LNCAP (cell line): ENCODE measurements at regions not wholly inside any gene's neighbourhood (a gene's known extent, or its start where the extent isn't known, plus 50 kb on each side); places are given as distances from the start of the nearest gene placed in this dataset.

Source experiments
- TF ChIP-seq, protein P1 (sequence below): fragments of 450-650 bp; IDR thresholded peaks from 2 replicates; pipeline ENCODE4 v1.5.1; 2017; ENCODE audit warnings: mild to moderate bottlenecking

DNA sequence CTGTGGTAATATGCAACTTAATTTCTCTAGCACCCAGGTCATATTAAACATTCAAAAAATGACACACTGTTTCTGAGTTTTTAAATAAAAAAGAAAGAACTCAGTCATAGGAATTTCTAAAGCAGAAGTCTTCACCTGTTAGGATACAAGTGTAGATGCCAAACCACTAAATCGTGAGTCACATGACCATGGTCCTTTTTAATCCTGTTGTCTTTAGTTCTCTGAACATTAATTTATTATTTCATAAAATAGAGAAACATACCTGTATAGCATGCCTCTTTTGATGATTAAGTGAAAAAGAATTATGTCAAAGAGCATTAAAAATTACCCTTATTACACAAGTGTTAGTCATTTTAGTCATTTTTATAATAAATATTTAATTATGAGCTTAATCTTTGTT, 398.8 kb downstream of the CCDC85A start:
- TF ChIP-seq, protein P1, sequence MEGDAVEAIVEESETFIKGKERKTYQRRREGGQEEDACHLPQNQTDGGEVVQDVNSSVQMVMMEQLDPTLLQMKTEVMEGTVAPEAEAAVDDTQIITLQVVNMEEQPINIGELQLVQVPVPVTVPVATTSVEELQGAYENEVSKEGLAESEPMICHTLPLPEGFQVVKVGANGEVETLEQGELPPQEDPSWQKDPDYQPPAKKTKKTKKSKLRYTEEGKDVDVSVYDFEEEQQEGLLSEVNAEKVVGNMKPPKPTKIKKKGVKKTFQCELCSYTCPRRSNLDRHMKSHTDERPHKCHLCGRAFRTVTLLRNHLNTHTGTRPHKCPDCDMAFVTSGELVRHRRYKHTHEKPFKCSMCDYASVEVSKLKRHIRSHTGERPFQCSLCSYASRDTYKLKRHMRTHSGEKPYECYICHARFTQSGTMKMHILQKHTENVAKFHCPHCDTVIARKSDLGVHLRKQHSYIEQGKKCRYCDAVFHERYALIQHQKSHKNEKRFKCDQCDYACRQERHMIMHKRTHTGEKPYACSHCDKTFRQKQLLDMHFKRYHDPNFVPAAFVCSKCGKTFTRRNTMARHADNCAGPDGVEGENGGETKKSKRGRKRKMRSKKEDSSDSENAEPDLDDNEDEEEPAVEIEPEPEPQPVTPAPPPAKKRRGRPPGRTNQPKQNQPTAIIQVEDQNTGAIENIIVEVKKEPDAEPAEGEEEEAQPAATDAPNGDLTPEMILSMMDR, result no peak

DNA sequence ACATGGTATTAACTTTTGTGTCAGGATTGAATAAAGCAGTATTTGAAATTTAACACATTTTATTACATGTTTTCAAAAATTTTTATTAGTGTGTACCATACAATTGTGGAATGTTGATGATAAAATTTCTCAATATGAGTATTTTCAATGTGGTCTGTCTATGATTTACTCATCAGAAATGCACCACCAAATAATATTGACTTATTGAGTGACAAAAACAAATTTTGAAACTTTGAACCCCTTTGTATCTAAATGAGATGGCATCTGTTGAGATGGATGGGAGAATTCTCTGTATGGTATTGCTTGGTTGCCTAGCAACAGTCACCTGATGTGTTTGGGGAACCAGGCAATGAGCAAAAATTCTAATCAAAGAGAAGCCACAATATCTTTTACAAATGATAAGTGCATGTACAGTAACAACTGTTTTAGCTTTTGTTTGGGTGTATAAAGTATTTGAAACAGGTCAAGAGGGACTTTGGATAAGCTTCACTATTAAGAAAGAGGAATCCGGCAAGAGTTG, 400.1 kb downstream of the CCDC85A start:
- TF ChIP-seq, protein P1, result no peak

DNA sequence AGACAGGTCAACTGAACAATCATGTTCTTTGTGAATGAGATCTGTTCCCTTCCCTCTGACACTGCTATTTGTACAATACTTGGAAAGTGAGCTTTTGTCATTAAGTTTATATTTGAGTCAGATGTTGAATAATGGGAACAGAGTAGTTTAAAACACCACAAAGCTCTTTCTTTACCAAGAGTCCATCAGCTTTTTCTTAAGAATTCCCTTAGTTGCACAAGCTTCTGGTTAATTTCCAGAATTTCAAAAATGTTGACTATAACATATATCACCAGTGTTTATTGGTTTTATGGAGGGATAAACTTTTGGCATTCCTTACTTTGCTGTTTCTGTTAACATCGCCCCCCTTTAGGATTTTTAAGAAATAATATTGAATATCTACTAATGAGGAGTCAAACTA, 403.7 kb downstream of the CCDC85A start:
- TF ChIP-seq, protein P1, result no peak

DNA sequence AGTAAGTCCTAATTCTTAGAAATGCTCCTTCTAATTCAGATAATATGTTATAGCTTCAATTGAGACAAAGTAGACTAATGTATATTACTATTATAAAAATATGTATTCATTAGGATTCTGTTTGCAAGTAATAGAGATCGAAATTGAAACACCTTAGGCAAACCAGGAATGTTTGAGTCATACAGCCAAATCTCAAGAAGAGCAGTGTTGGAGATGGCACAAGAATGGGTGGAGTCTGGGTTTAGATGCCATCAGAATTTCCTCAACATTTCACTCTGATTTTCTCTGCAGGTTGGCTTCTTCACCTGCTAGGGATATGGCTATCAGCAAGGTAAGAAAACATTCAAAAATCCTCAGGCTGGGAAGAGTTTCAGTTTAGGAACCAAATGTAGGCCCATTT, 405.4 kb downstream of the CCDC85A start:
- TF ChIP-seq, protein P1, result no peak

DNA sequence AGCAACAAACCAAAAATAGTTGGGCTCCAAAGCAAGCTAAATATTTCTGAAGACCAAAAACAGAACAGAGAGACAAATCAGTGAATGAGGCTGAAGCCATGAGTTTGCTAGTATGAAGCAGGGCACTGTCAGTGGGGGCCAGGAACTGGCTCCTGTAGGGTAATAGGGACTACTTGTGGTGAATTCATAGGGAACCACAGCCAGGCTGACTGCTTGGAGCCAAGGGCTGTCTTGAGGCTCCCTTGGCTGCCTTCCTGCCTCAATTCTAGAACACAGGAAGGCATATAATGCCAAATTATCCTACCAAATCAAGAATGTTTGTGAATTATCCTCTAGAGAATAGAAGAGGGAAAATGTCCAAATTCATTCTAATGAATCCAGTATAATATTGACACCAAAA, 406.0 kb downstream of the CCDC85A start:
- TF ChIP-seq, protein P1, result no peak

DNA sequence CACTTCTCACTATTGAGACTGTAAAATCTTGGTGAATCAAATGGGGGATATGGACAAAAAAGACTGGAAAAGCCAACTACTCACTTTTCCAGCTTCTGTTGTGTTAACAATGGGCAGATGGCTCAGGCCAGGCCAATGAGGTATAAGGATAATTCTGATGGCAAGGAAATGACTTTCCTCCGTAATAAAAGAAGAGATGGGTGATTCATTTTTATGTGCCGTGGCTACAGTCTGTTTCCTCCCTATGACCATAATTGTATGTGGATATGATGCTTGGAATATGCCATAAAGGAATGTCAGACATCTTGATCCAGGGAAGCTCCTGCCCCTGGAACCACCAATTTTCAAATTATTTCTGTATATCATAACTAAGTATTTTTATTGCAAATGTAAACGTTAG, 406.8 kb downstream of the CCDC85A start:
- TF ChIP-seq, protein P1, result no peak

DNA sequence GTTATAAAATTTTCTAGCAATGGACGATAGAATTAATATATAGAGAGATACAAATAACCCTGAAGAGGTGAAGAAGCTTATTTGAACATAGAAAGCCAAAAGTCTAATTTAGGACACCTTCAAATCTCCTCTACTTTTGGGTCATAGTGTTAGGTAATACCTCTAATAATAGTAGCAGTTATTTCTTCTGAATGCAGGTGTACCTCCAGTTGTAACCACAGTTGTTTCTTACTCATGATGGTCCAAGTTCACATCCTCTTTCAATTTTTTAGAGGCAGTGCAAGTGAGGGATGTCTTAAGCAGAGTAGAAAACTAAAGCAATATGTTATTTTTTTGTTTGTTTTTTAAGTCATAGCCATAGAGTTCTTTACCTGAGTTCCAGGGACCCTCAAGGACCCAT, 429.5 kb downstream of the CCDC85A start:
- TF ChIP-seq, protein P1, result no peak

DNA sequence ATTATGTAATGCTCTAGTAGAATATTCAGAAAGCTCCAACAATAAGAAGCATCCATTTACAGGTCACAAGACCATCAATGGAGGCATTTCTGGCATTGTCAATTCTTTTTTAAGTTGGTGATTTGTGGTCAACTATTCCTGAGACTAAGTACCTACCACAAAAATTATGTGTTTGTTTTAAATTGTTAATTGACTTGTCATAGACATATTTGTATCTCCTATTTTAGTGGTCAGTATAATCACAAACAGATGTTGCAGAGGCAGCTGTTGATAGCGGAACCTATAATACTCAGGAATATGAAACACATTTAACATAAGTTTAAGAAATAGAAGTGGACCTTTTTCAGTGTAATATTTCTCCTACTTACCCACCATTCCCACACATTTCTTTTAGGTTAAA, 430.1 kb downstream of the CCDC85A start:
- TF ChIP-seq, protein P1, result no peak
